ENCODE measurements at regions not wholly inside any gene's neighbourhood (a gene's known extent, or its start where the extent isn't known, plus 50 kb on each side); places are given as distances from the start of the nearest gene placed in this dataset.

DNA sequence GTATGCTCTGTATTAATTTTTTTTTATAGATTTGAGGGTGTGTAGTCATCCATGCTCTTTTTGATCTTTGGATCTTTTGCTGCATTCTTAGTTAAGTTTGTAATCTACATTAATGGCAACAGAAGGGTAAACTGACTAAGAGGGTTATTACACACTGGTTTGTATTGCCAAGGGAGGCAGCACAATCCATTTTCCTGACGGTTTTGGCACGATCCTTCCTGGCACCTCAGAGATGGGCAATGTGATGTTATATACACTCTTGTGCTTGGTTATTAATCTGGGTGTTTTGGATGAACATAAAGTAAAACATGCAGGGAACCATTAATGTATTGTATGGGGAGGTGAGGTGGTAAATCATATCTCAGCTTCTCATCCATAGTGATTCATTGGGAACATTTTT is 98.8 kb upstream of the SLC38A2 start:
- Histone ChIP-seq H3K4me1 (ENCODE audit: control insufficient read depth, insufficient read depth, low read length) (peaks cover 16% of the 10 kb centered on the region), H3K9me1 (ENCODE audit: insufficient read depth, low read length) (peaks cover 17% of the 10 kb centered on the region), H3K23ac (ENCODE audit: low read depth, low read length) (peak overlapping the region; percentile 74), H4K91ac (ENCODE audit: insufficient read depth, low read depth, low read length) (peak overlapping the region; percentile 85), H3K4ac (ENCODE audit: low read depth, low read length) (peak overlapping the region; percentile 86), H4K20me1 (ENCODE audit: insufficient read depth, low read length) (no peaks in the 10 kb centered on the region), H2AK5ac (ENCODE audit: low read depth, low read length) (peak overlapping the region; percentile 97), H2AFZ (replicated peaks; ENCODE audit: low read length, poor library complexity) (no peak overlapping the region), H3K9me3 (ENCODE audit: control insufficient read depth, insufficient read depth, low read length) (no peaks in the 10 kb centered on the region), H3K9ac (ENCODE audit: low read depth, low read length) (no peak overlapping the region), H3K4me3 (ENCODE audit: insufficient read depth, low read depth, low read length) (no peak overlapping the region), H2BK120ac (ENCODE audit: low read depth, low read length) (peak overlapping the region; percentile 88), H2BK20ac (ENCODE audit: low read depth, low read length) (peak overlapping the region; percentile 97), H2BK5ac (ENCODE audit: low read depth, low read length, poor library complexity, severe bottlenecking) (peak overlapping the region; percentile 87), H3K36me3 (ENCODE audit: control insufficient read depth, insufficient read depth, low read length) (no peaks in the 10 kb centered on the region), H4K5ac (ENCODE audit: low read depth, low read length) (peak overlapping the region; percentile 65), H3K18ac (ENCODE audit: low read depth, low read length) (peak overlapping the region; percentile 92), H3K27me3 (ENCODE audit: control insufficient read depth, insufficient read depth, low read length) (no peaks in the 10 kb centered on the region), H2AK9ac (replicated peaks; ENCODE audit: low read depth, low read length, poor library complexity) (no peak overlapping the region), H2BK15ac (ENCODE audit: low read depth, low read length) (peak overlapping the region; percentile 87; the same call in 2 of the 3 replicates), H4K8ac (ENCODE audit: low read depth in 2 of 2, low read length in 2 of 2) (peak overlapping the region; percentile 12 to 90; a peak in 3 of 4 replicates), H3K56ac (ENCODE audit: extremely low read depth, insufficient read depth, low read length) (no peak overlapping the region), H3K79me1 (ENCODE audit: low read depth in 1 of 2, low read length in 2 of 2) (peaks cover 18 to 29% of the 10 kb centered on the region in 2 experiments), H3K14ac (replicated peaks; ENCODE audit: low read depth, low read length) (peak overlapping the region; percentile 61; the same call in 1 of the 2 replicates), H3K4me2 (ENCODE audit: low read depth, low read length) (no peak overlapping the region), H3K27ac (ENCODE audit: insufficient read depth, low read length) (peak overlapping the region; percentile 65)
- ATAC-seq (ENCODE audit: low read depth), result no peak
- intact Hi-C loops (cut with micrococcal nuclease), result loop anchor here (5.0 kb wide), 4 partner anchors 39 to 99 kb away; partner anchors contain the start of gene SLC38A2
- TF ChIP-seq MAFK (IDR thresholded peaks at IDR 0.05; ENCODE audit: low read depth, low read length), result no peak
- TF ChIP-seq FOS (IDR thresholded peaks at IDR 0.05; ENCODE audit: low read depth, low read length), result no peak
- TF ChIP-seq ELK1 (IDR thresholded peaks at IDR 0.05; ENCODE audit: borderline replicate concordance, low read depth, low read length), result no peak
- no peak for TF ChIP-seq CHD1 (IDR thresholded peaks at IDR 0.05; ENCODE audit: low read depth, low read length)
- no peak for TF ChIP-seq MAZ (IDR thresholded peaks at IDR 0.05; ENCODE audit: borderline replicate concordance, low read depth, low read length)
- no peak for TF ChIP-seq POLR2A (IDR thresholded peaks at IDR 0.05; ENCODE audit: low read depth, low read length)
- TF ChIP-seq MXI1 (IDR thresholded peaks at IDR 0.05; ENCODE audit: borderline replicate concordance, low read depth, low read length), result no peak
- no peak for TF ChIP-seq CEBPB (IDR thresholded peaks at IDR 0.05; ENCODE audit: low read depth, low read length)
- ChIA-PET CTCF (interaction anchor here (0.9 to 1.4 kb wide), 2 partner anchors 19 to 70 kb away, joined by 3 read pairs; no protein-coding TSS in a partner anchor), POLR2A (ENCODE audit: unreplicated experiment) (interaction anchor here (0.8 kb wide), 1 partner anchor 101 kb away, joined by 4 read pairs; no protein-coding TSS in a partner anchor)
- no peak for DNase-seq
- BruUV-seq (replicated peaks), result no TSS peak
- dilution Hi-C loops (cut with HindIII; ENCODE audit: low sequenced_read_pairs, unreplicated experiment), result no loop called here
- WGBS, 2 experiments (ENCODE audit: extremely low coverage in 2 of 2, insufficient read length in 1 of 2), result no CpG with 5 or more reads among the region's 2 CpGs
- in situ Hi-C loops (cut with MboI; ENCODE audit: low sequenced_read_pairs), result no loop called here

Measured in IMR-90 (cell line).